GM12874 (cell line): ENCODE measurements at regions not wholly inside any gene's neighbourhood (a gene's known extent, or its start where the extent isn't known, plus 50 kb on each side); places are given as distances from the start of the nearest gene placed in this dataset.

Experiments used
- CTCF ChIP-seq: IDR thresholded peaks from 2 replicates; pipeline ENCODE4 v1.5.1; 2011; ENCODE audit warnings: low read depth, mild to moderate bottlenecking, control low read depth, low read length, moderate library complexity; ENCODE audit not compliant: insufficient read depth

- TF ChIP-seq CTCF: no peak
Measured at GRCh38 chr13:71962735-71963134, 95.7 kb upstream of the DACH1 start.

GRCh38 chr13:71962126-71962525 lies 95.1 kb upstream of the DACH1 start:
- no peak for TF ChIP-seq CTCF

GRCh38 chr13:71949441-71949840 lies 82.4 kb upstream of the DACH1 start:
- no peak for TF ChIP-seq CTCF

GRCh38 chr13:71939186-71939585 lies 72.2 kb upstream of the DACH1 start:
- TF ChIP-seq CTCF: no peak

- TF ChIP-seq CTCF: no peak
Measured at GRCh38 chr13:71935166-71935840, 68.3 kb upstream of the DACH1 start.

GRCh38 chr13:71924931-71925330 lies 57.9 kb upstream of the DACH1 start:
- no peak for TF ChIP-seq CTCF

GRCh38 chr13:71922194-71922593 lies 55.2 kb upstream of the DACH1 start:
- TF ChIP-seq CTCF: no peak
